OCI-LY1 (cell line): ENCODE measurements at regions not wholly inside any gene's neighbourhood (a gene's known extent, or its start where the extent isn't known, plus 50 kb on each side); places are given as distances from the start of the nearest gene placed in this dataset.

ENCODE experiments used
- EZH2 ChIP-seq: fragments of 200-600 bp; sonication (generic), shearing (Covaris generic); IDR thresholded peaks from 2 replicates; pipeline ENCODE4 v1.8.0; 2017; ENCODE audit warnings: borderline replicate concordance, mixed run types, mild to moderate bottlenecking, antibody characterized with exemption, low read length, moderate library complexity, mixed read lengths
- TF ChIP-seq, protein P1 (sequence below): fragments of 200-600 bp; sonication (generic), shearing (Covaris generic); IDR thresholded peaks from 2 replicates; pipeline ENCODE4 v1.5.1; 2017; ENCODE audit warnings: mild to moderate bottlenecking, antibody characterized with exemption, low read length, moderate library complexity, mixed read lengths

GRCh38 chr4:65839164-65839931, 169.1 kb upstream of the EPHA5 start:
- TF ChIP-seq, protein P1, sequence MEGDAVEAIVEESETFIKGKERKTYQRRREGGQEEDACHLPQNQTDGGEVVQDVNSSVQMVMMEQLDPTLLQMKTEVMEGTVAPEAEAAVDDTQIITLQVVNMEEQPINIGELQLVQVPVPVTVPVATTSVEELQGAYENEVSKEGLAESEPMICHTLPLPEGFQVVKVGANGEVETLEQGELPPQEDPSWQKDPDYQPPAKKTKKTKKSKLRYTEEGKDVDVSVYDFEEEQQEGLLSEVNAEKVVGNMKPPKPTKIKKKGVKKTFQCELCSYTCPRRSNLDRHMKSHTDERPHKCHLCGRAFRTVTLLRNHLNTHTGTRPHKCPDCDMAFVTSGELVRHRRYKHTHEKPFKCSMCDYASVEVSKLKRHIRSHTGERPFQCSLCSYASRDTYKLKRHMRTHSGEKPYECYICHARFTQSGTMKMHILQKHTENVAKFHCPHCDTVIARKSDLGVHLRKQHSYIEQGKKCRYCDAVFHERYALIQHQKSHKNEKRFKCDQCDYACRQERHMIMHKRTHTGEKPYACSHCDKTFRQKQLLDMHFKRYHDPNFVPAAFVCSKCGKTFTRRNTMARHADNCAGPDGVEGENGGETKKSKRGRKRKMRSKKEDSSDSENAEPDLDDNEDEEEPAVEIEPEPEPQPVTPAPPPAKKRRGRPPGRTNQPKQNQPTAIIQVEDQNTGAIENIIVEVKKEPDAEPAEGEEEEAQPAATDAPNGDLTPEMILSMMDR = no peak
- TF ChIP-seq EZH2 = no peak
